Right lobe of liver (tissue), 6 donors: ENCODE measurements at regions not wholly inside any gene's neighbourhood (a gene's known extent, or its start where the extent isn't known, plus 50 kb on each side); places are given as distances from the start of the nearest gene placed in this dataset.
"Not testable (repeated sequence)": the region's sequence is repeated elsewhere in the genome, so short reads cannot be mapped to it uniquely, and the experiment has no call there.

Experiments
- ATAC-seq, 4 donors: fragments of 200-7000 bp; cut with Tn5 transposase; one replicate each; pipeline ENCODE4 v1.9.1; 2020; ENCODE audit warnings: mild to moderate bottlenecking in 4 of 4, moderate library complexity in 4 of 4
- DNase-seq, 3 donors: peaks; one replicate each; pipeline ENCODE4 v3.0.0-alpha.2; 2020
- H3K27ac ChIP-seq, 3 donors: fragments of 200-600 bp; one replicate each; pipeline ENCODE4 v1.8.0; 2022
- H3K27me3 ChIP-seq, 2 donors: fragments of 200-600 bp; one replicate each; pipeline ENCODE4 v1.8.0; 2022
- H3K36me3 ChIP-seq, 4 donors: fragments of 200-600 bp; sonication (generic) in 1 of 4; one replicate each; pipeline versions ENCODE4 v1.5.1 to v1.8.0; 2017 to 2022; ENCODE audit warnings: control low read depth in 1 of 4
- H3K4me1 ChIP-seq, 4 donors: fragments of 200-600 bp; sonication (generic) in 1 of 4; one replicate each; pipeline versions ENCODE4 v1.5.1 to v1.8.0; 2017 to 2022; ENCODE audit warnings: control low read depth in 1 of 4
- H3K4me3 ChIP-seq, 3 donors: fragments of 200-600 bp; one replicate each; pipeline ENCODE4 v1.8.0; 2022
- H3K9me3 ChIP-seq, 4 donors: fragments of 200-600 bp; sonication (generic) in 1 of 4; one replicate each; pipeline versions ENCODE4 v1.5.1 to v1.8.0; 2017 to 2022; ENCODE audit warnings: control low read depth in 1 of 4
- CTCF ChIP-seq, 4 donors: fragments of 200-600 bp in 3 of 4; fragments of 450-650 bp in 1 of 4; IDR thresholded peaks; one replicate each; pipeline versions ENCODE4 v1.5.1 to v1.8.0; 2016 to 2022; ENCODE audit warnings: antibody characterized with exemption in 4 of 4, mild to moderate bottlenecking in 2 of 4
- POLR2A ChIP-seq: fragments of 450-650 bp; IDR thresholded peaks from one replicate; pipeline ENCODE4 v1.6.1; 2017; ENCODE audit warnings: antibody characterized with exemption, mild to moderate bottlenecking
- WGBS: methylation state at CpG from one replicate; pipeline ENCODE4 v1.1.6; 2018; ENCODE audit warnings: low coverage, low lambda C conversion rate; ENCODE audit not compliant: insufficient coverage; ENCODE audit errors: missing lambda C conversion rate; 5-methylcytosine and 5-hydroxymethylcytosine counted together
- intact Hi-C, 2 donors: fragments of 100-400 bp; cut with DNase I; formaldehyde crosslinking; loops; one replicate each; pipeline versions ENCODE4 v1.11.2 to v1.14.1; 2022
- donor health status: DM: no; HTN: yes; CAD: no.
- donor health status: DM: no; HTN: no; CAD: no.
- donor health status: DM: no; HTN: no; CAD: no.
- donor health status: DM: no; HTN: yes; CAD: no.
- donor health status: DM: no; HTN: yes; CAD: no.

GRCh38 chr15:77910030-77910911 is 167.2 kb downstream of the TBC1D2B start:
- H3K4me1 ChIP-seq, H3K9me3 ChIP-seq, intact Hi-C loops, H3K27me3 ChIP-seq, H3K36me3 ChIP-seq: not testable (repeated sequence)
- DNase-seq: peak; percentile 82 to 87 (median 84)
- 3% methylated on average over 8 of the region's 12 CpGs for WGBS
- Histone ChIP-seq H3K4me3 (peak overlapping the region; percentile 21 to 48 (median 28)), H3K27ac (peak overlapping the region in 1 of 3 donors; percentile 68)
- peak; percentile 67 to 79 (median 76) for ATAC-seq
- peak; percentile 67 to 86 (median 77) for TF ChIP-seq CTCF (IDR thresholded peaks at IDR 0.05)

GRCh38 chr15:77909182-77909940 is 168.2 kb downstream of the TBC1D2B start:
- H3K4me3 ChIP-seq: no peak overlapping the region
- no peak overlapping the region for H3K27ac ChIP-seq
- H3K4me1 ChIP-seq: no peaks in the 10 kb centered on the region
- 82% methylated on average over 8 of the region's 14 CpGs for WGBS
- TF ChIP-seq POLR2A: no peak
- TF ChIP-seq CTCF (IDR thresholded peaks at IDR 0.05): no peak
- no peaks in the 10 kb centered on the region for H3K9me3 ChIP-seq
- ATAC-seq (no peak), DNase-seq (peak in 2 of 3 donors; percentile 40 to 43)
- H3K27me3 ChIP-seq: no peaks in the 10 kb centered on the region
- intact Hi-C loops: no loop called here
- H3K36me3 ChIP-seq: no peaks in the 10 kb centered on the region

DNA sequence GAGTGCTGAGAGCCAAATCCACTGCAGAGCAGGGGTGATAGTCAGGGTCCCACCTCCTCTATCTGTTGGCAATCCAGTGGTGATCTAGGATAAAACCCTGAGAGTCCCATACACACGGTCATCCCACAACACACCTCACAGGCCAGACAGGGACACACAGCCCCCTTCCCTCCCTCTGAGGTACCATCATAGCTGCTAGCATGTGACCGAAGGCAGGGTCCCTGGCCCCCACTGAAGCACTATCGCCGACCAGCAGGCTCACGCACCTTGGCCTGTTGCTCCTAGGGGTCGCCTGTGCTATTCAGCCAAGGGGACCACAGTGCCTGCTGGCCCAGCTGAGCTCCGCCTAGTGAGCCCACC is 168.8 kb downstream of the TBC1D2B start:
- H3K36me3 ChIP-seq, H3K27ac ChIP-seq, H3K4me1 ChIP-seq, H3K4me3 ChIP-seq, H3K9me3 ChIP-seq, intact Hi-C loops, ATAC-seq, H3K27me3 ChIP-seq: not testable (repeated sequence)
- peak in 1 of 3 donors; percentile 31 for DNase-seq
- WGBS: 33% methylated on average over 1 of the region's 7 CpGs

DNA sequence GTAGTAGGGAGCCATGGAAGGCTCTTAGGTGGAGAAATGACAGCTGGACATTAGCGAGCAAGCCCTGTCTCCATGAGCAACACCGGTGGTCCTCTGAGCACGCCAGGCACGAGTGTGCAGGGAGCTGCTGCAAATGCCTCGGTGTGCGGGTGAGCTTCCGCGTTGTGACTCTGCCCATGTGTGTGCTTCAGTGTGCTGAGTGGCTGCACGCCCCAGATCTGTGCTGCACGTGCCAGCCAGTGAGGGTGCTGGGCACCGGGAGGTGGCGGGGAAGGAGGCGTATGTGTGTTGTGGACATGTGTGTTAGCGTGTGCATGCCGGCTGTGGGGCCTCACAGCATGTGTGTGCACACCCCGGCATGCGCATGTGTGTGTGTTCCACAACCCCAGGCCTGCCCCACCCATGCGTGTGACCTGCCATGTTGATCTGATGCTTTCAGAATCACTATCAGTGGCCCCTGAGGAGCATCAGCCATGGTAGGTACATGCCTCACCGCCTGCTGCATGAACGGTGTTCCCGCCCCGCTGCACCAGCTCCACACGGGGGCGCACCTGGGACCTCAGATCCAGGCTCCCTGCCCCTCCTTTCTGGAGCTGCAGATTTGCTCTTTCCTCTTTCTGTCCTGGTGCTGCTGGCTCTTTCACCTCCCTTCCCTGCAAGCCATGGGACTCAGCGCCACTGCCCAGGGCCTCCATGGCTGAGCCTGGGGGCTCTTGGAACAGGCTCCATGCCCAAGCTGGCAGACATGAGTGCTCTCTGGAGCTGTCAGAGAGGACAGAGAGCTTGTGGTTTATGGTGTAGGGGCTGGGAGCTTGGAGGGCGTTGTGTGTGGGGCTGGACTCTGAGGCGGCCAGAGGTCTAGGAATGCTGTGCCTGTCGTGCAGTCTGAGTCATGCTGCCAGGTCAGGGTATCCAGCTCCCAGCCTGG is 169.4 kb downstream of the TBC1D2B start:
- no peaks in the 10 kb centered on the region for H3K27me3 ChIP-seq
- peak; percentile 55 to 71 (median 58) for DNase-seq
- no peaks in the 10 kb centered on the region for H3K9me3 ChIP-seq
- ATAC-seq: peak; percentile 74 to 95 (median 82)
- TF ChIP-seq POLR2A: no peak
- peak; percentile 24 to 70 (median 46) for TF ChIP-seq CTCF (IDR thresholded peaks at IDR 0.05)
- intact Hi-C loops: no loop called here
- H3K4me1 ChIP-seq: no peaks in the 10 kb centered on the region
- no peak overlapping the region for H3K27ac ChIP-seq
- H3K36me3 ChIP-seq: no peaks in the 10 kb centered on the region
- WGBS: 18% methylated on average over 7 of the region's 28 CpGs
- no peak overlapping the region for H3K4me3 ChIP-seq

DNA sequence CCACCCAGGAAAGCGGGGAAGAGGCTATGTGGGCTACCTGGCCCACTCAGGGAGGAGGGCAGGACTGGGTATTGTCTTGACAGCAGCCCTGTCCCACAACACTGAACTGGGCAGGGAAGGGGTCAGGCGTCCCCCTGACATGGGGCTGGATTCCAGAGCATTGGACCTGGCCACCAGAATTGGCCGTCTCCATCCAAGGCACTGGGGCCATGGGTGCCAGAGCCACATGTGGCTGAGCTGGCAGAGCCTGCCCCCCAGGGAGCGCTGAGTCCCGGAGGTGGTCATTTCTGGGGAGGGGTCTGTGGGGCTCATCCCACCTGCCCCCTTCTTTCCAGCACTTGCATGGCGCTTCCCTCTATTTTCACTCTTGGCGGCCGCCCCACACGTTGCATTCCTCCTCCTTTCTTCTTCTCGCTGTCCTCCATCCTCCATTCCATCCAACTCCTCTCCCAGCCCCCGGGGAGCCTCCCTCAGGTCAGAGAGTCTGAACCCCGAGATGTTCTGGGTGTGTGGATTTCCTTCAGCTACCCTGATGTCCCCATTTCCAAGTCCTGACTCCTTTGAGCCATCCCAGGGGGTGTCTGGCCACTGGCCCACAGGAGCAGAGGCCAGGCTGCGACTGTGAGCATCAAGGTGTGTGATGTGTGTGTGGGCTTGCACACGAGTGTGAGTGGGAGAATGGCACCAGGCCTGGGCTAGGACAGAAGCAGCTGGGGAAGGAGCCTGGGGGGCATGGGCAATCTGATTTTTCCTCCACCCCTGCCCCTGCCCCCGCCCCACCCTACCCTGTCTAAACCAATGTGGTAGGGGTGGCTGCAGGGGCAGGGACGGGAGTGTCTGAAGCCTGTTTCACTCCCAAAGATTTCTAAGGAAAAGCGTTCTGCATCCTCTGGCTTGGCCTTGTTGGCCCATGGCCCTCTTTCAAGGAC is 171.2 kb downstream of the TBC1D2B start:
- WGBS: 57% methylated on average over 9 of the region's 17 CpGs
- DNase-seq: peak in 1 of 3 donors; percentile 33
- H3K9me3 ChIP-seq, H3K27me3 ChIP-seq, H3K4me1 ChIP-seq, H3K36me3 ChIP-seq, intact Hi-C loops, H3K4me3 ChIP-seq, ATAC-seq, H3K27ac ChIP-seq: not testable (repeated sequence)
